GM18907 (cell line): ENCODE measurements at regions not wholly inside any gene's neighbourhood (a gene's known extent, or its start where the extent isn't known, plus 50 kb on each side); places are given as distances from the start of the nearest gene placed in this dataset.
"Not testable (repeated sequence)": the region's sequence is repeated elsewhere in the genome, so short reads cannot be mapped to it uniquely, and the experiment has no call there.

Experiments
- ATAC-seq: cut with Tn5 transposase; IDR thresholded peaks from one replicate; pipeline ENCODE4 v1.9.1; 2021; ENCODE audit warnings: mild to moderate bottlenecking, moderate library complexity; ENCODE audit not compliant: unreplicated experiment

- no peak for ATAC-seq
Observed at GRCh38 chr5:118405650-118406061, 582.7 kb downstream of the DTWD2 start.

GRCh38 chr5:118397236-118397635, 591.1 kb downstream of the DTWD2 start:
- no peak for ATAC-seq

GRCh38 chr5:118392491-118392890, 595.9 kb downstream of the DTWD2 start:
- ATAC-seq, result no peak

DNA sequence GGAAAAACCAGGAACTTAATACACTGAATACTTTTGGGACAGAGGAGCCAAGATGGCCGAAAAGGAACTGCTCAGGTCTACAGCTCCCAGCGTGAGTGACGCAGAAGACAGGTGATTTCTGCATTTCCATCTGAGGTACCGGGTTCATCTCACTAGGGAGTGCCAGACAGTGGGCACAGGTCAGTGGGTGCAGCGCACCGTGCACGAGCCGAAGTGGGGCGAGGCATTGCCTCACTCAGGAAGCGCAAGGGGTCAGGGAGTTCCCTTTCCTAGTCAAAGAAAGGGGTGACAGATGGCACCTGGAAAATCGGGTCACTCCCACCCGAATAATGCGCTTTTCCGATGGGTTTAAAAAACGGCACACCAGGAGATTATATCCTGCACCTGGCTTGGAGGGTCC, 605.4 kb downstream of the DTWD2 start:
- ATAC-seq, result not testable (repeated sequence)

GRCh38 chr5:118379470-118379869, 608.9 kb downstream of the DTWD2 start:
- ATAC-seq, result no peak

DNA sequence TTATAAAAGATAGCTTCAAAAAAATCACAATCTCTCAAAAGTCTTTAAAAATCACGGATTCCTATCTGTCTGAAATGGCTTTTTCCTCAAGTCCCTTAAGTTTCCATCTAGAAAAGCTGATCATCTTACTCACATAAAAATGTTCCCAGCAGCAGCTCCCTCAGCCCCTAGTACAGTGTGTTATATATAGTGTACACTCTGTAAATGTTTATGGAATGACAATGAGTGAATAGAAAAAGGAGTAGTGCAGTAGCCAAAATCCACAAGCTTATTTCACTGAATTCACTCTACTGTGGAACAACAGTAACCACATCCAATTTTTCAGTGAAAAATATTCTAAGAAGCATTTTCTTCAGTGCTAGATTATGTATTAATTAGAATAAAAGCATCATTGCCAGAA, 609.4 kb downstream of the DTWD2 start:
- no peak for ATAC-seq

DNA sequence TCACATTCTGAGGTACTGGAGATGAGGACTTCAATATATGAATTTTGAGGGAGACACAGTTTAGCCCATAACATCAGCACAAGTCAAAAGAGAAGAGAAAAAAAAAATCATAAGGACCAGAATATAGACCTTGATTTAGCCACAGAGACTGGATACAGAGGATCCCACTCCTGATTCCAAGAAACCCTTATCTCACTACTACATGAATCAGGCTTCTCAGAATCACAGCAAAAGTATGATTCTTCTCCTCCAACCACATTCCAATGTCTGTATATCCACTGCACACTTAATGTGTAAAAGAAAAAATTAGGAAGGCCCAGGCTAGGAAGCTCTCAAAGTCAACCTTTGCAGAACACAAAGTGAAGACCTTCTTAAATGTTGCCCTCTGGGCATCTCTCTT, 610.9 kb downstream of the DTWD2 start:
- no peak for ATAC-seq

DNA sequence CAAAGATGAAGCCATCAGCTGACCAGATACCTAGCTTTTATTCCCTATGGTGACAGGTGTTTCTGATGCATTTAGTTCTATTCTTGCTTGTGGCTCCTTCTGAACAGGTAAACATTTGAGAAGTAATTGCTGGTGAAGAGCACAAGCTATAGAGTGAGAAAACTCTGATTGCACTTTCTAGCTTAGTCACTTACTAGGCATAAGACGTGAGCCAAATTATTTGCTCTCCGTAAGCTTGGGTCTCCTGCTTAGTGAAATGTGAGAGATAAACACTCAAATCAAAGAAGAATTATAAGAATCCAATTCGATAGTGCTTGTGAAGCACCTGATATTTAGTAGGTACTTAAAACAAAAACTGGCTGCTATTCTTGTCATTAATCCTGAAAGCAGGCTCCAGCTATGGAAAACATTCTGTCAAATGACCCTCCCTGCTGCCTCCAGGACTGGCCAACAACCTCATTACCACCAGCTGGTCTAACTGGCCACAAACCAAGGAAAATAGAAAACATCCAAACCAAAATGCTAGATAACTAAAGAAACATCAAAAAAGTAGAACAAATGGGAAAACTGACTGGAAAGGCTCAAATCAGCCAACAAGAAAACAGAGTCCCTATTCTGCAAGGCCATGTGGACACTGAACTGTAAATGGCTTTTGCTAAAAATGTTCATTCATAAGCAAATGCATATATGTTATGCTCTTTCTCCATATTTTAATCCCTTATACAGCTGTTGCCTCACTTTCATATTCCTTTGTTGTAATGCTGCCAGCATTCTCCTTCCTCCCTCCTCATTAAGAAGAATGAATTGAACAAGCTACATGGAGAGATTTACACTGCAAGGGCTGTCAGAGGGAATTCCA, 616.1 kb downstream of the DTWD2 start:
- no peak for ATAC-seq

DNA sequence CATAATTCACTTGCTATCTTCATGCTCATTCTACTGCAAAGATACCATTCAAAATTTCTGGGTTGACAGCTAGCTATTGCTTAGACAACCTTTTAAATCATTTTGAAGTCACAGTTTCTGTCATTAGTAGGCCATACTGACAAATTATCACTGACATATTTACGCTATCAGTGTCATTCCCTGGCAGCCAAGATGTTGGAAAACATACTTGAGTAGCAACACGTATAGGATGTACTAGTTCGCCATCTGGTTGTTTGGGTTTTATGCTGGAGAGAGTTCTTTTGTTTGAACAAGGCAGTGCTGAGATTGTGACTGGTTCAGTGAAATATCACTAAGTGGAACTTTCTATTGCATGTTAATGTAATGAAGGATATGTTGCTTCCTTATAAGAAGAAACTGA, 621.9 kb downstream of the DTWD2 start:
- no peak for ATAC-seq

GRCh38 chr5:118365718-118366117, 622.6 kb downstream of the DTWD2 start:
- ATAC-seq, result no peak

- ATAC-seq, result no peak
Observed at GRCh38 chr5:118354797-118355196, 633.5 kb downstream of the DTWD2 start.

DNA sequence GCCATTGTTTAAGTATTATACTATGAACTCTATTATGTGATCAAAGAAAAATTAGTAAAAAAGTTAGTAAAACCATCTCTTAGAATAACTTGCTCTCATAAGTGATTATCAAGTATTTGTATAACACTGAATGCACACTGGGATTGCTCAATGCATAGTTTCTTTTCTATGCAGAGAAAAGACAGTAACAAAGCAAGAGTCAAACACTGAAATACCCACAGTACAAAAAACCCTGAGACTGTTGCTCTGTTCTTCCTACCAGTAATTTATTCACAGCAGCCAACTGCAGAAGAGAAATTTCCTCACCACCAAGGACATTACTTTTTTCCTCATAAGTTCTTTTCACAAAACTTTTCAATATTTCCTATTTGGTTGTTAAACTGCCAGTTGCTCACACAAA, 634.4 kb downstream of the DTWD2 start:
- ATAC-seq, result no peak

GRCh38 chr5:118336468-118336867, 651.9 kb downstream of the DTWD2 start:
- no peak for ATAC-seq

- ATAC-seq, result no peak
Observed at GRCh38 chr5:118327389-118327788, 661.0 kb downstream of the DTWD2 start.

DNA sequence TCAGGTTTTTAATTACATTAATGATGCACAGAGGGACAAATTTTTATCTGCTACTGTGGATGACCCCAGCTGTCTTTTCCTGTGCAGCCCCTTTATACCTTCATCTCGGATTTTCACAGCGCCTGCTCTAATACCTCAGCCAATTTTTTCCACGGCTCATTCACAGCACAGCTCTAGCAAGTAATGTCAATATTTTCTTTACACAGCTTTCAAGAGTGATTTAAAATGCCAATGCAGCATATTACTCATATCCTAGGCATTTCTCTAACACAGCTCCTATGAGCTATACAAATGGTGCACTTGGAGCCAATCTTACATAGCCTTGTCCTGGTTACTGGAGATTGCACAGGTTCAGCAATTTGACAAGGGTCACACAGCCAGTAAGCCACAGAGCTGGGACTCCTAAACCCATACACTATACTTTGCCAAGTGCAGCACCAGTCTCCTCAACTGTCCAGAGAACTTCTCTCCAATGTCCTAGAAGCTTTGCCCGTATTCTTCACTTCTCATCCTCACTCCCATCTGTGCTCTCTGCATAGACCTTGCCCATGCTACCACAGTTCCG, 661.8 kb downstream of the DTWD2 start:
- ATAC-seq, result no peak

- no peak for ATAC-seq
Observed at GRCh38 chr5:118325931-118326330, 662.4 kb downstream of the DTWD2 start.

- not testable (repeated sequence) for ATAC-seq
Observed at GRCh38 chr5:118323723-118324122, 664.6 kb downstream of the DTWD2 start.

DNA sequence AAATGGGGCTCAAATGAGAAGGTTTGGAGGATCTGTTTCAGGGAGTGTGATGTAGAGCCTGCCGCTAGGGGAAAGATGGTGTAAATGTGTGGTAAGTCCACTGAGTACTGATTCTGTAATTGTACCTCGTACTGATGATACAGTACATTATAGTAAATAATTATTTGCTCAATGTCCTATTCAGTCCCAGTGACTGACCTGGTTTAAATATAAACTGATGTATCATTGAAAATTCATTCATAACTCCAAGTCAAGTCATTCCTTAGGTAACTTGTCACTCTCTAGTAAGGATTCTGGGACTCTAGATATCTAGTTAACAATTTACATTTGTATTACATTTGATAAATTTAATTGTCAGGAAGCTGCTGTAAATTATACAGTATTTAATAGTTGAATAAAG, 667.3 kb downstream of the DTWD2 start:
- ATAC-seq, result no peak

GRCh38 chr5:118320121-118320520, 668.2 kb downstream of the DTWD2 start:
- no peak for ATAC-seq

DNA sequence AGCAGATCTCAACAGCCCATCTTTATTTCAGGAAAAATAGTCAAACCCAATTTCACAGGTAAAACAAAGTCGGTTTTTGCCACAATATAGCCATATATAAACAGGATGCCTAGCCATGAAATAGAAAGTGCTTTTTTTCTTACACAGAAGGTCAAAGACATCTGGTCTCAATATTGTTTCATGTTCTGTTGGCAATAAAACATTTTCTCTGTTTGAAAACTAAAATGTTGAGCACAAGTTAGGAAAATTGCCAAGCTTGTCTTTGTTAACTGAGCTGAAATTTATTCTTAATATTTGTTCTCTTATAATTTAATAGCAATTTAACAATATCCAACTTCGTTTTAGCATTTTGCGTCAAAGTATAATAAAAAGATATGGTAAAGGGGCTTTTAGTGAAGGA, 673.4 kb downstream of the DTWD2 start:
- ATAC-seq, result no peak

GRCh38 chr5:118311103-118311819, 677.1 kb downstream of the DTWD2 start:
- no peak for ATAC-seq

- no peak for ATAC-seq
Observed at GRCh38 chr5:118310401-118310800, 677.9 kb downstream of the DTWD2 start.
